Right renal cortex interstitium (tissue), 3 donors: ENCODE measurements at regions not wholly inside any gene's neighbourhood (a gene's known extent, or its start where the extent isn't known, plus 50 kb on each side); places are given as distances from the start of the nearest gene placed in this dataset.
A peak's percentile ranks its signal among the peaks of the same experiment; 100 is the strongest.
"Not testable (repeated sequence)": the region's sequence is repeated elsewhere in the genome, so short reads cannot be mapped to it uniquely, and the experiment has no call there.

Experiments
- DNase-seq, 3 donors: peaks; one replicate each; pipeline ENCODE4 v3.0.0-alpha.2; 2013; ENCODE audit warnings: low read depth in 3 of 3, low spot score in 2 of 3

DNA sequence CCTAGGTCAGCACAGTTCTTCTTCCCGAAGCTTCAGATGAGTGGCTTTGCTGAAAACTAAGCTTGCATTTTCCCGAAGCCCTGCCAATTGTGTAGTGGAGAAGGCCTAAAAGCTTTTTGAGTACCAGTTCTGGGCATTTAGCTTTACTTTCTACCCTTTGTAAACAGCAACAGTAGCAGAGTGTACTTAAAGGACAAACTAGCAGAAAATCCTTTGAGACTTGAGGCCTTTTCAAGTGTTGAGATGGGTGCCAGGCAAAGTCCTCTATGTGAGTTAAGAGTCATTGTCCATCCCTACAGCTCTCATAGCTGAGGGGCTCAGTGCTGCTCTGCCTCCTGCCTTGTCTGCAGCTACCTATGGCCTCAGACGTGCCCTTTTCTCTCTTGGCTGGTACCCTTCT, 368.2 kb downstream of the CCSER2 start:
- DNase-seq: no peak

GRCh38 chr10:84698989-84699388, 370.6 kb downstream of the CCSER2 start:
- no peak for DNase-seq

- no peak for DNase-seq
Observed at GRCh38 chr10:84700668-84701369, 372.4 kb downstream of the CCSER2 start.

- DNase-seq: no peak
Observed at GRCh38 chr10:84701370-84701720, 373.0 kb downstream of the CCSER2 start.

DNA sequence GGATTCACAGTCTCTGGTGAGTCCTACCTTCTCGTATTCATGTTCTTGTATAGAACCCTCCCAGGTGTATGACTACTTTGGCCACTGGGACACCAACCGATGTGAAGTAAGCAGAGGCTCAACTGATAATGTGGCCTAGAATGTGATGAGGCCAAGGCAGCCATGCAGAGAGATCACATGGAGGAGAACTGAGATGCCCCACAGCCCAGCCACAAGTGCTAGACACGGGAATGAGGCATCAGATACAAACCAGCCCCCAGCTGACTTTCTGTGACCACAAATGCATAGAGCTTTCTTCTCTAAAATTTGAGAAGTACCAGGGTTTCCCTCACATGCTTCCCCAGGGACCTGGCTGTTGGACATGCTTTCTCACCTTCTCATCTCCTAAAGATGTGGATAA, 375.7 kb downstream of the CCSER2 start:
- DNase-seq: no peak

DNA sequence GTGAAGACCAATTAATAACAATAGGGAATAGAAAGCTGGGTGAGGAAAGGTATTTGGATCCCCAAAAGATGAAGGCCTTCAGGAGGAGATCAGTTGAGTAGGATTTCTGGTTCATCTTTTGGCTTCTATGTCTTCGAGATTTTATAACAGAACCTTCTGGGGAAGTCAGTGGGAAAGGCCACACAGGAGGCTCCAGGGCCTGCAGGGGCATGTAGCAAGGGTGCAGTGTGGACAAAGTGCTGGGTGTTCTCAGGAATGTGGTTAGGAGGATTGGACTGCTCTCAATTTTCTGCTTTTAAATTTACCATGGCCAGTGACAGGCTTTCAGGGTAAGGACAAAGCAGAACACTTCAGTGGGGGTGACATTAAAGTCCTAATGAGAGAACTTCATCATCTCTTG, 378.0 kb downstream of the CCSER2 start:
- DNase-seq: no peak

GRCh38 chr10:84706875-84707274, 378.5 kb downstream of the CCSER2 start:
- no peak for DNase-seq

- DNase-seq: peak in 1 of 3 donors; percentile 8
Observed at GRCh38 chr10:84715911-84716310, 387.5 kb downstream of the CCSER2 start.

- no peak for DNase-seq
Observed at GRCh38 chr10:84718877-84719616, 390.7 kb downstream of the CCSER2 start.

DNA sequence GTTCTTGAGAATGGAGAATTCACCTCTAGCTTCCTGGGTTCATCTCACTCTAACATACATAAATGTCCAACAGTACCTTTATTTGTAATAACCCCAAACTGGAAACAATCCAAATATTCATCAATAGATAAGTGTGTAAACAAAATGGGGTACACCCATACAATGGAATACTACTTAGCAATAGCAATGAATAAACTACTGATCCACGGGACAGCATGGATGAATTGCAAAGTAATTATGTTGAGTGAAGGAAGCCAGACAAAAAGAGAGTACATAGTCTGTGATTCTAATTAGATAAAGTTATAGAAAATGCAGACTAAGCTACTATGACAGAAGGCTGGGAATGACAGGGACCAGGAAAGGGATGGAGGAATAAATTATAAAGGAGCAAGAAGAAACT, 391.3 kb downstream of the CCSER2 start:
- no peak for DNase-seq

- no peak for DNase-seq
Observed at GRCh38 chr10:84727398-84727797, 399.0 kb downstream of the CCSER2 start.

GRCh38 chr10:84739126-84739525, 410.7 kb downstream of the CCSER2 start:
- not testable (repeated sequence) for DNase-seq

- no peak for DNase-seq
Observed at GRCh38 chr10:84739641-84740040, 411.3 kb downstream of the CCSER2 start.

DNA sequence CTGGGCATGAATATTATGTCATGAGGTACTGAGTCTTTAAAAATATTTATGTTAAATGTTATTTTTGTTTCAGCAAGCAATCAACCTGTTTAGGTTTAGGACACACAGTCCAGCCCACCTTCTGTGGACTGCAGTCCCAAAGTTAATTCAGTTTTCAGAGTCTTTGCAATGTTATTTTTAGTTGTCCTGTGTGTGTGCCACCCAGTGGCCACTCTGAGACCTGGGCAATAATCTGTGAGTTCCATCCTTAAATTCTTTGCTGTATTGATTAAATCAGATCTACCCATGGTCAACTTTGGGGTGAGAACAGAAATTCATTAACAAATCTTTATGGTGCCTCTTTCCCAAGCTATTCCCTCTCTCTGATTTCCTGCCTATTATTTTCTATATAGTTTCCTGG, 415.1 kb downstream of the CCSER2 start:
- DNase-seq: no peak

DNA sequence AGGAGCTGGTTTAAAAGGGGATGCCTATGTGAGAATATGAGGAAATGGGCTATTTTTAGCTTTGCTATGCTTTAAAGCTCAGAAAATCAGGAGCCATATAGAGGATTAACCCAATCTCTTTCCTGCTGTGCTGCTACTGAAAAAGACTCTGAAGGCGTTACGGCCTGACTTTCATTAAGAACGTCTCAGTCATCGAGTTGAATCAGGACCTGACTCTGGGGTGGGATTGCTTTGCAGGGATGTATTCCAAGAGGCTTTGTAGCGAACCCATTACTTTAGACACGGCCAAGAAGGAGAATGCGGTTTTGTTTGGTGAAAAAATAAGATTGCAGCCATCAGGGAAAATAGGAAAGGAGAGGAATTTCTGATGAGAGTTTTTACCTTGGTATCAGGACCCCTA, 426.9 kb downstream of the CCSER2 start:
- no peak for DNase-seq

DNA sequence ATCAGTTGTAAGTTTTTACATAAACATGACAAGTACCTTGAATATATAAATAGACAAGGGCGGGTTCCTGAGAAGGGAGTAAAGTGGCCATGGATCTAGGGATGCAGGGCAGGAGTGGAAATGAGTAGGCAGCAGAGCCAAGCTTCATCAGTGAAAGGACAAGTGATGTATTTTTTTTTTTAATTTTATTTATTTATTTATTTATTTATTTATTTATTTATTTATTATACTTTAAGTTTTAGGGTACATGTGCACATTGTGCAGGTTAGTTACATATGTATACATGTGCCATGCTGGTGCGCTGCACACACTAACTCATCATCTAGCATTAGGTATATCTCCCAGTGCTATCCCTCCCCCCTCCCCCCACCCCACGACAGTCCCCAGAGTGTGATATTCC, 428.3 kb downstream of the CCSER2 start:
- DNase-seq: not testable (repeated sequence)

DNA sequence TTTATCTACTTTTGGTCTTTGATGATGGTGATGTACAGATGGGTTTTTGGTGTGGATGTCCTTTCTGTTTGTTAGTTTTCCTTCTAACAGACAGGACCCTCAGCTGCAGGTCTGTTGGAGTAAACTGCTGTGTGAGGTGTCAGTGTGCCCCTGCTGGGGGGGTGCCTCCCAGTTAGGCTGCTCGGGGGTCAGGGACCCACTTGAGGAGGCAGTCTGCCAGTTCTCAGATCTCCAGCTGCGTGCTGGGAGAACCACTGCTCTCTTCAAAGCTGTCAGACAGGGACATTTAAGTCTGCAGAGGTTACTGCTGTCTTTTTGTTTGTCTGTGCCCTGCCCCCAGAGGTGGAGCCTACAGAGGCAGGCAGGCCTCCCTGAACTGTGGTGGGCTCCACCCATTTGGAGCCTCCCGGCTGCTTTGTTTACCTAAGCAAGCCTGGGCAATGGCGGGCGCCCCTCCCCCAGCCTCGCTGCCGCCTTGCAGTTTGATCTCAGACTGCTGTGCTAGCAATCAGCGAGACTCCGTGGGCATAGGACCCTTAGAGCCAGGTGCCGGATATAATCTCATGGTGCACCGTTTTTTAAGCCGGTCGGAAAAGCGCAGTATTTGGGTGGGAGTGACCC, 433.7 kb downstream of the CCSER2 start:
- not testable (repeated sequence) for DNase-seq

GRCh38 chr10:84762754-84763394, 434.5 kb downstream of the CCSER2 start:
- no peak for DNase-seq

GRCh38 chr10:84763965-84764364, 435.6 kb downstream of the CCSER2 start:
- DNase-seq: no peak

- DNase-seq: no peak
Observed at GRCh38 chr10:84765086-84765485, 436.7 kb downstream of the CCSER2 start.

DNA sequence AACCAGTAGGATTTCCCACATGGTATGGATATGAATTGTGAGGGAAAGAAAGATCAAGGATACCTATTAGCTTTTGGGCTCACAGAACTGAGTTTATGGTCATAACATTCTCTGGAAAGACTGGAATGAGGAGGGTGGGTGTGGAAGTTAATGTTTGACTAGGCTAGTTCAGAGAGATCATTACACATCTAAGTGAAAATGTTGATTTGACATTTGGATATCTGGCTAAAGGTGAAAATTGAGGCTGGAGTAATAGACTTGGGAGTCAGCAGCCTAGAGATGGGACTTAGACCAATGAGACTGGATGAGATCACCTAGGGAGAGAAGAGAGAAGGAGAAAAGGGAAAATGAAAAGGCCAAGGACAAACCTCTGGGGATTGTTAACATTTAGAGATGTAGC, 437.3 kb downstream of the CCSER2 start:
- no peak for DNase-seq

GRCh38 chr10:84766923-84767322, 438.5 kb downstream of the CCSER2 start:
- no peak for DNase-seq
